NCI-H146 (cell line): ENCODE measurements at regions not wholly inside any gene's neighbourhood (a gene's known extent, or its start where the extent isn't known, plus 50 kb on each side); places are given as distances from the start of the nearest gene placed in this dataset.
"Not testable (repeated sequence)": the region's sequence is repeated elsewhere in the genome, so short reads cannot be mapped to it uniquely, and the experiment has no call there.

Experiments
- DNase-seq: peaks from one replicate; lab custom pipeline; 2025; lab: John Stamatoyannopoulos, UW

GRCh38 chr6:11384531-11385309 lies 152.3 kb upstream of the NEDD9 start:
- DNase-seq, result no peak

GRCh38 chr6:11381801-11382513 lies 149.5 kb upstream of the NEDD9 start:
- DNase-seq, result no peak

- DNase-seq, result no peak
These were observed 148.7 kb upstream of the NEDD9 start for GRCh38 chr6:11380969-11381744.

GRCh38 chr6:11380549-11380948 lies 148.1 kb upstream of the NEDD9 start:
- no peak for DNase-seq

GRCh38 chr6:11379805-11380204 lies 147.3 kb upstream of the NEDD9 start:
- DNase-seq, result no peak

- DNase-seq, result no peak
These were observed 146.2 kb upstream of the NEDD9 start for GRCh38 chr6:11378639-11379038.

GRCh38 chr6:11374036-11375010 lies 141.9 kb upstream of the NEDD9 start:
- no peak for DNase-seq

- no peak for DNase-seq
These were observed 140.7 kb upstream of the NEDD9 start for GRCh38 chr6:11373208-11373607.

GRCh38 chr6:11372186-11372790 lies 139.8 kb upstream of the NEDD9 start:
- DNase-seq, result not testable (repeated sequence)

- DNase-seq, result no peak
These were observed 137.9 kb upstream of the NEDD9 start for GRCh38 chr6:11370191-11371018.

- no peak for DNase-seq
These were observed 136.3 kb upstream of the NEDD9 start for GRCh38 chr6:11368760-11369159.

- no peak for DNase-seq
These were observed 135.8 kb upstream of the NEDD9 start for GRCh38 chr6:11368264-11368663.

GRCh38 chr6:11367638-11368199 lies 135.3 kb upstream of the NEDD9 start:
- no peak for DNase-seq

- DNase-seq, result no peak
These were observed 134.6 kb upstream of the NEDD9 start for GRCh38 chr6:11366934-11367637.

- DNase-seq, result no peak
These were observed 133.9 kb upstream of the NEDD9 start for GRCh38 chr6:11366183-11366933.

GRCh38 chr6:11364971-11365397 lies 132.5 kb upstream of the NEDD9 start:
- DNase-seq, result no peak

- DNase-seq, result no peak
These were observed 131.6 kb upstream of the NEDD9 start for GRCh38 chr6:11363881-11364576.

- no peak for DNase-seq
These were observed 130.1 kb upstream of the NEDD9 start for GRCh38 chr6:11362564-11362963.
